ENCODE measurements at regions not wholly inside any gene's neighbourhood (a gene's known extent, or its start where the extent isn't known, plus 50 kb on each side); places are given as distances from the start of the nearest gene placed in this dataset.
"Not testable (repeated sequence)": the region's sequence is repeated elsewhere in the genome, so short reads cannot be mapped to it uniquely, and the experiment has no call there.

GRCh38 chr7:6992133-6992532, 166.1 kb upstream of the CCZ1B start:
- H3K27ac ChIP-seq = not testable (repeated sequence)

GRCh38 chr7:6995026-6995425, 169.0 kb upstream of the CCZ1B start:
- not testable (repeated sequence) for H3K27ac ChIP-seq

More at GRCh38 chr7:6992133-6992532, 166.1 kb upstream of the CCZ1B start:
- 0 out of 2 replicates have a peak, but pooled peaks have one; percentile 10 for TF ChIP-seq CTCF (IDR thresholded peaks at IDR 0.05)

GRCh38 chr7:6995493-6996289, 169.6 kb upstream of the CCZ1B start:
- not testable (repeated sequence) for H3K27ac ChIP-seq

GRCh38 chr7:6999067-6999666, 173.1 kb upstream of the CCZ1B start:
- not testable (repeated sequence) for H3K27ac ChIP-seq

- TF ChIP-seq CTCF (IDR thresholded peaks at IDR 0.05) = no peak
- TF ChIP-seq ZFX (IDR thresholded peaks at IDR 0.05; ENCODE audit: borderline replicate concordance) = no peak
- H3K27ac ChIP-seq = no peak overlapping the region
Measured at GRCh38 chr7:7002418-7003062, 176.5 kb upstream of the CCZ1B start.

GRCh38 chr7:7005303-7005702, 177.0 kb upstream of the C1GALT1 start:
- no peak overlapping the region for H3K27ac ChIP-seq
- TF ChIP-seq CTCF (IDR thresholded peaks at IDR 0.05) (no peak), ZFX (IDR thresholded peaks at IDR 0.05; ENCODE audit: borderline replicate concordance) (no peak)

GRCh38 chr7:7005949-7006348, 176.4 kb upstream of the C1GALT1 start:
- H3K27ac ChIP-seq = not testable (repeated sequence)

- H3K27ac ChIP-seq = peak overlapping the region; percentile 29; the same call in 1 of the 2 replicates
Measured at GRCh38 chr7:7011241-7011640, 171.1 kb upstream of the C1GALT1 start.

- peak overlapping the region; percentile 29; the same call in 1 of the 2 replicates for H3K27ac ChIP-seq
Measured at GRCh38 chr7:7011751-7012150, 170.6 kb upstream of the C1GALT1 start.

GRCh38 chr7:7014827-7015595, 167.3 kb upstream of the C1GALT1 start:
- H3K27ac ChIP-seq = no peak overlapping the region
- TF ChIP-seq CTCF (IDR thresholded peaks at IDR 0.05) = no peak
- TF ChIP-seq ZFX (IDR thresholded peaks at IDR 0.05; ENCODE audit: borderline replicate concordance) = no peak
